DND-41 (cell line): ENCODE measurements at regions not wholly inside any gene's neighbourhood (a gene's known extent, or its start where the extent isn't known, plus 50 kb on each side); places are given as distances from the start of the nearest gene placed in this dataset.

Experiments
- ATAC-seq: fragments of 200-7000 bp; cut with Tn5 transposase; 3 replicates; pipeline ENCODE4 v1.9.1; 2021; ENCODE audit warnings: low read depth; ENCODE audit not compliant: insufficient read depth
- DNase-seq: peaks from one replicate; pipeline ENCODE4 v3.0.0-alpha.2; 2020
- H2AFZ ChIP-seq: 2 replicates; pipeline ENCODE4 v1.6.0; 2012; ENCODE audit warnings: low read depth, low read length
- H3K27ac ChIP-seq: 2 replicates; pipeline ENCODE4 v1.5.1; 2012; ENCODE audit warnings: low read length, inconsistent platforms
- H3K27me3 ChIP-seq: fragments of 200-600 bp; sonication (generic); 2 replicates; pipeline ENCODE4 v1.6.0; 2012; ENCODE audit warnings: low read length, mild to moderate bottlenecking, inconsistent platforms; ENCODE audit not compliant: insufficient read depth, poor library complexity
- H3K36me3 ChIP-seq: 2 replicates; pipeline ENCODE4 v1.5.1; 2012; ENCODE audit warnings: low read length, inconsistent platforms; ENCODE audit not compliant: insufficient read depth
- H3K4me1 ChIP-seq: 2 replicates; pipeline ENCODE4 v1.5.1; 2012; ENCODE audit warnings: mild to moderate bottlenecking, low read length; ENCODE audit not compliant: insufficient read depth
- H3K4me2 ChIP-seq: 2 replicates; pipeline ENCODE4 v1.6.0; 2012; ENCODE audit warnings: mild to moderate bottlenecking, moderate library complexity, low read length, inconsistent platforms; ENCODE audit not compliant: insufficient read depth
- H3K4me3 ChIP-seq, 2 experiments: fragments of 200-600 bp in 1 of 2; shearing (Covaris generic) in 1 of 2; 2 replicates each; pipeline ENCODE4 v1.5.1; 2012 to 2016; ENCODE audit warnings: inconsistent platforms in 2 of 2, low read length in 2 of 2, mild to moderate bottlenecking in 2 of 2, low read depth in 1 of 2, moderate library complexity in 1 of 2
- H3K79me2 ChIP-seq: 2 replicates; pipeline ENCODE4 v1.6.0; 2012; ENCODE audit warnings: low read length, inconsistent platforms; ENCODE audit not compliant: insufficient read depth
- H3K9ac ChIP-seq: 2 replicates; pipeline ENCODE4 v1.6.0; 2012; ENCODE audit warnings: low read depth, mild to moderate bottlenecking, inconsistent platforms, low read length, moderate library complexity
- H3K9me3 ChIP-seq: 2 replicates; pipeline ENCODE4 v1.5.1; 2012; ENCODE audit warnings: low read length, moderate library complexity, mild to moderate bottlenecking, inconsistent platforms; ENCODE audit not compliant: insufficient read depth, severe bottlenecking
- H4K20me1 ChIP-seq: 2 replicates; pipeline ENCODE4 v1.6.0; 2012; ENCODE audit warnings: low read length; ENCODE audit not compliant: insufficient read depth
- EZH2 ChIP-seq: IDR thresholded peaks from 3 replicates; pipeline ENCODE4 v1.6.1; 2012; ENCODE audit warnings: borderline replicate concordance, low read depth, mild to moderate bottlenecking, moderate library complexity, low read length, inconsistent platforms; ENCODE audit not compliant: severe bottlenecking
- TF ChIP-seq, protein P1 (sequence below): IDR thresholded peaks from 2 replicates; pipeline ENCODE4 v1.5.1; 2012; ENCODE audit warnings: borderline replicate concordance, low read length, moderate library complexity, mild to moderate bottlenecking; ENCODE audit not compliant: poor library complexity, severe bottlenecking; ENCODE audit errors: extremely low read depth

DNA sequence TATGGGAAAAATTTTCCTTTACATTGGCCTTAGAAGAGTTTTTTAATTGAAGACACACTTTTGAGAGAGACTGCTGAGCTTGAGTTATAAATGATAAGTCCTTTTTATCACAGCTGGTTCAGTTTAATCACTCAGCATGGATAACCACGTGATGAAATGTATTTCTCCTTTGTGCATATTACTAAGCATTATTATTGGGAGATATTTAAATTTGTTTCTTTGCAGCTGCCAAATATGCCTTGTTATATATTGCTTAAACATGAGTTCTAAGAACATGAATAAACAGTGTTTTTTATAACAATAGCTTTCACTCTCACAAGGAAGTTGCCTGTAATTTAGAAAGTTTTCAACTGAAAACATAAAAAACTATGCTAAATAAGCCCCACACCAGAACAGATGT, 293.5 kb upstream of the LRFN5 start:
- no peaks in the 10 kb centered on the region for H3K36me3 ChIP-seq
- H3K79me2 ChIP-seq, result no peaks in the 10 kb centered on the region
- H4K20me1 ChIP-seq, result no peaks in the 10 kb centered on the region
- H3K27ac ChIP-seq, result no peak overlapping the region
- ATAC-seq (no peak), DNase-seq (no peak)
- no peak for TF ChIP-seq EZH2
- TF ChIP-seq, protein P1, sequence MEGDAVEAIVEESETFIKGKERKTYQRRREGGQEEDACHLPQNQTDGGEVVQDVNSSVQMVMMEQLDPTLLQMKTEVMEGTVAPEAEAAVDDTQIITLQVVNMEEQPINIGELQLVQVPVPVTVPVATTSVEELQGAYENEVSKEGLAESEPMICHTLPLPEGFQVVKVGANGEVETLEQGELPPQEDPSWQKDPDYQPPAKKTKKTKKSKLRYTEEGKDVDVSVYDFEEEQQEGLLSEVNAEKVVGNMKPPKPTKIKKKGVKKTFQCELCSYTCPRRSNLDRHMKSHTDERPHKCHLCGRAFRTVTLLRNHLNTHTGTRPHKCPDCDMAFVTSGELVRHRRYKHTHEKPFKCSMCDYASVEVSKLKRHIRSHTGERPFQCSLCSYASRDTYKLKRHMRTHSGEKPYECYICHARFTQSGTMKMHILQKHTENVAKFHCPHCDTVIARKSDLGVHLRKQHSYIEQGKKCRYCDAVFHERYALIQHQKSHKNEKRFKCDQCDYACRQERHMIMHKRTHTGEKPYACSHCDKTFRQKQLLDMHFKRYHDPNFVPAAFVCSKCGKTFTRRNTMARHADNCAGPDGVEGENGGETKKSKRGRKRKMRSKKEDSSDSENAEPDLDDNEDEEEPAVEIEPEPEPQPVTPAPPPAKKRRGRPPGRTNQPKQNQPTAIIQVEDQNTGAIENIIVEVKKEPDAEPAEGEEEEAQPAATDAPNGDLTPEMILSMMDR, result no peak
- H3K4me2 ChIP-seq, result no peak overlapping the region
- no peak overlapping the region for H3K4me3 ChIP-seq
- no peaks in the 10 kb centered on the region for H3K9me3 ChIP-seq
- H3K9ac ChIP-seq, result no peak overlapping the region
- H2AFZ ChIP-seq, result no peak overlapping the region
- H3K4me1 ChIP-seq, result no peaks in the 10 kb centered on the region
- no peaks in the 10 kb centered on the region for H3K27me3 ChIP-seq

DNA sequence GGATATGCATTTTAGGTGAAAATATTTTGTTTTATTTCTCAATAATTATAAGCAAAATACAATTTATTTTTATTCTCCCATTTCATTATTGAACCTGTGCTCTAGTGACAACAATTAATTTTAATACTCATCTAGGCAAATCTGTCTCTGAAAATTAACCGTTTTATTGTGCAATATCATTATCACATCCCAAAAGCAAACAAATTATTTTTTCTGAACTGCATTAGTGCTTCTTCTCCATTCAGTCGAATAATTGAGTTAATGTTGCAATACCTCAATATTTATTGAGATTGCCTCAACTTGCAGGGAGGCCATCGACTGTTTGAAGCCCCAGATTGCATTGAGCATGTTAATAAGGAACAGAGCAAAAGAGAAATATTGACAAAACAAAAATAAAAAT, 303.2 kb upstream of the LRFN5 start:
- no peaks in the 10 kb centered on the region for H3K27me3 ChIP-seq
- no peak overlapping the region for H3K4me2 ChIP-seq
- H3K4me3 ChIP-seq, result no peak overlapping the region
- no peak overlapping the region for H3K9ac ChIP-seq
- ATAC-seq (no peak), DNase-seq (no peak)
- H2AFZ ChIP-seq, result no peak overlapping the region
- no peaks in the 10 kb centered on the region for H3K9me3 ChIP-seq
- no peaks in the 10 kb centered on the region for H3K79me2 ChIP-seq
- no peaks in the 10 kb centered on the region for H3K36me3 ChIP-seq
- H3K4me1 ChIP-seq, result no peaks in the 10 kb centered on the region
- TF ChIP-seq, protein P1, result no peak
- TF ChIP-seq EZH2, result no peak
- H3K27ac ChIP-seq, result no peak overlapping the region
- H4K20me1 ChIP-seq, result no peaks in the 10 kb centered on the region

DNA sequence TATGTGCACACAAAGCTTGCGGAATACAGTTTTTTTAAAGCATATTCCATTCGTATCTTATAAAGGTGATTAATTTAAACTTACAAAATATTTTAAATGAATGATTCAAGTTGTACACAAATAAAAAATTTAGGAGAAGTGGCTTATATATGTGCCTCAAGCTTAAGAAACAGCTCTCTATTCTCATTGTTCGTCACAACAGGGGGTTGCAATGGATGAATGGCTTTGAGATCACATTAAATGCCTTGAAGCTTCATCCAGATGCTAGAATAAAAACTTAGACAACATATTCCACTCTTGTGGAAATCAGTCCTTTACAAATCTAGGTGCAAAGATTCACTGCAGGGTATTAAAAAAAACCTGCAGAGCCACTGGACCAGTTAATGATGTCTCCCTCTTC, 303.9 kb upstream of the LRFN5 start:
- Histone ChIP-seq H3K9ac (no peak overlapping the region), H3K4me1 (no peaks in the 10 kb centered on the region), H3K4me2 (no peak overlapping the region), H3K27ac (no peak overlapping the region), H2AFZ (no peak overlapping the region), H3K36me3 (no peaks in the 10 kb centered on the region), H4K20me1 (no peaks in the 10 kb centered on the region), H3K79me2 (no peaks in the 10 kb centered on the region), H3K4me3 (no peak overlapping the region), H3K27me3 (no peaks in the 10 kb centered on the region), H3K9me3 (no peaks in the 10 kb centered on the region)
- ATAC-seq (no peak), DNase-seq (no peak)
- TF ChIP-seq, protein P1, result no peak

DNA sequence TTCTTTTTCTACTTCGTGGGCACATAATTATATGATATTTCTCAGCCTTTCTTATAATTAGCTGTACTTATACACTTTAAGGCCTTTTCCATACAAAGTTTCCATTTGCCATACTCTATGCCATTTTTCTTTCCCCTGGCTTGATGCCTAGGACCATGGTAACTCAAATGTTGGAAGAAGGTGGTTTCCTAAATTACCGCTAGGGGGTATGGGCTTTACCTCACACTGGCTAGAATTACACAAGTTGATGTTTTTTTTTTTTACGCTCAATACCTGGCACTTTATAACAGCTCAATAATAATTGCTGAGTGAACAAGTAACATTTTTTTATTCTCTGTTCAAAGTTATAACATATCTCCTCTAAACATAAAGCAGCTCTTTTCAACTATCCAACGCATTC, 306.8 kb upstream of the LRFN5 start:
- Histone ChIP-seq H3K4me2 (no peak overlapping the region), H3K9ac (no peak overlapping the region), H3K4me3 (no peak overlapping the region), H3K4me1 (no peaks in the 10 kb centered on the region), H3K79me2 (no peaks in the 10 kb centered on the region), H3K27ac (no peak overlapping the region), H2AFZ (no peak overlapping the region), H3K27me3 (no peaks in the 10 kb centered on the region), H3K9me3 (no peaks in the 10 kb centered on the region), H3K36me3 (no peaks in the 10 kb centered on the region), H4K20me1 (no peaks in the 10 kb centered on the region)
- TF ChIP-seq, protein P1, result no peak
- no peak for TF ChIP-seq EZH2
- DNase-seq (no peak), ATAC-seq (no peak)
